ENCODE measurements at regions not wholly inside any gene's neighbourhood (a gene's known extent, or its start where the extent isn't known, plus 50 kb on each side); places are given as distances from the start of the nearest gene placed in this dataset.

- no peak overlapping the region for H3K4me3 ChIP-seq (ENCODE audit: low read length)
Measured at GRCh38 chr7:47724335-47724982, 142.5 kb upstream of the TNS3 start.

DNA sequence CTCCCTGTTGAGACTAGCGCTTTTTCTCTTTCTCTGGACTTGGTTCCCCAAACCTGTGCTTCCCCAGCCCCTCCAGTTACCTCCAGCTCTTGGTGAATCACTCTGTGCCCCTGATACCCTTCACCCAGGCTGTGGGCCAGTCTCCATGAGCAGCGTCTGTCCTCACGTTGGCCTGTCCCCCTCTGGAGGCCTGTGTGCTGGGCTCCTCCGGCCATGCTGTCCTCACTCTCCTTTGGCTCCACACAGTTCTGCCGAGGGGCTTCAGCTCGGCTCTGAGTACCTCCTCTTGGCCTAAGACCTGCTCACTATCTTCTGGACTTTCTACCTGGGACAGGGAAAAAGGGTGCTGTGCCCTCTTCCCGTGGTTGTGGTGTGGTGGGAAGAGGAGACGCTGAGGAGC, 140.2 kb upstream of the TNS3 start:
- Histone ChIP-seq H3K27me3 (ENCODE audit: control insufficient read depth, insufficient read depth, low read length) (no peaks in the 10 kb centered on the region), H3K9me3 (ENCODE audit: control insufficient read depth, low read length) (no peaks in the 10 kb centered on the region), H3K9ac (ENCODE audit: low read length) (no peak overlapping the region), H3K36me3 (ENCODE audit: control insufficient read depth, insufficient read depth, low read length) (no peaks in the 10 kb centered on the region), H3K4me1 (ENCODE audit: control insufficient read depth, insufficient read depth, low read length) (peaks cover 18% of the 10 kb centered on the region), H3K4me3 (ENCODE audit: low read length) (no peak overlapping the region)

More at GRCh38 chr7:47724335-47724982, 142.5 kb upstream of the TNS3 start:
- Histone ChIP-seq H3K4me1 (ENCODE audit: control insufficient read depth, insufficient read depth, low read length) (peaks cover 18% of the 10 kb centered on the region), H3K27me3 (ENCODE audit: control insufficient read depth, insufficient read depth, low read length) (no peaks in the 10 kb centered on the region), H3K36me3 (ENCODE audit: control insufficient read depth, insufficient read depth, low read length) (no peaks in the 10 kb centered on the region), H3K9ac (ENCODE audit: low read length) (no peak overlapping the region), H3K9me3 (ENCODE audit: control insufficient read depth, low read length) (no peaks in the 10 kb centered on the region)

DNA sequence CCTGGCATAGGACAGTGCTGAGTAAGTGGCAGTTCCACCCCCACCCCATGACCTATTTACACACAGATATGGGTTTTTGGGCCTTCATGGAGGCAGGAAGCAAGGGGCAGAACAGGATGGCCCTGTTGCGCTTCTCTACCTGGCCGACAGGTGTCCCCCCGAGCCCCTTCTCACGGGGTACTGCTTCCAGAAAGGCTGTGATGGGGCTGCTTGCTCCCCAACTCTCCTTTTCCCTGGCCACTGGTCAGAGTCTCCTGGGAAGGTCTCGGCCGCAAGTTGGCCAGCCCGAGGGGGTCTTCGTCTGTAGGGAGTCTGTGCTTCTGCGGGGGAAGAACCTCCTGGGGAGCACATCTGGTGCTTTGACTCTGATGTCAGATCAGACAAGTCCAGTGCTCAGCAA, 139.8 kb upstream of the TNS3 start:
- no peaks in the 10 kb centered on the region for H3K27me3 ChIP-seq (ENCODE audit: control insufficient read depth, insufficient read depth, low read length)
- no peak overlapping the region for H3K9ac ChIP-seq (ENCODE audit: low read length)
- no peaks in the 10 kb centered on the region for H3K9me3 ChIP-seq (ENCODE audit: control insufficient read depth, low read length)
- no peaks in the 10 kb centered on the region for H3K36me3 ChIP-seq (ENCODE audit: control insufficient read depth, insufficient read depth, low read length)
- peaks cover 18% of the 10 kb centered on the region for H3K4me1 ChIP-seq (ENCODE audit: control insufficient read depth, insufficient read depth, low read length)
- no peak overlapping the region for H3K4me3 ChIP-seq (ENCODE audit: low read length)

DNA sequence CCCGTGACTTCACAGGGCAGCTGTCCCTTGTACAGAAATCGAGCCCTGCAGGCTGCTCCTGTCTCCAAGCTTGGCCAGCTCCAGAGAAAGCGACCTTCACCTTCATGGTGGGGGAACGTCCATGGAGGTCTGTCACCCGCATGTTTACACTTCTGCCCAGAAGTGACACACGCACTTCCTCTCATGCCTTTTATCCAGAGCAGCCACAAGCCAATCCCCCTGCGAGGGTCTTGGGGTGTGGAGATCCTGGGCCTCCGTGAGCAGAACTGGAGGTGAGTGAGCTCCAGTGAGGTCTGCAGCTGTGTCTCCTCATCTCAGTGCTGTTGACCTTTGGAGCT, 139.0 kb upstream of the TNS3 start:
- Histone ChIP-seq H3K9me3 (ENCODE audit: control insufficient read depth, low read length) (no peaks in the 10 kb centered on the region), H3K4me3 (ENCODE audit: low read length) (no peak overlapping the region), H3K9ac (ENCODE audit: low read length) (no peak overlapping the region), H3K27me3 (ENCODE audit: control insufficient read depth, insufficient read depth, low read length) (no peaks in the 10 kb centered on the region), H3K4me1 (ENCODE audit: control insufficient read depth, insufficient read depth, low read length) (peaks cover 17% of the 10 kb centered on the region), H3K36me3 (ENCODE audit: control insufficient read depth, insufficient read depth, low read length) (no peaks in the 10 kb centered on the region)

GRCh38 chr7:47720141-47720906, 138.4 kb upstream of the TNS3 start:
- H3K4me3 ChIP-seq (ENCODE audit: low read length), result no peak overlapping the region
- peaks cover 12% of the 10 kb centered on the region for H3K4me1 ChIP-seq (ENCODE audit: control insufficient read depth, insufficient read depth, low read length)
- no peak overlapping the region for H3K9ac ChIP-seq (ENCODE audit: low read length)
- no peaks in the 10 kb centered on the region for H3K9me3 ChIP-seq (ENCODE audit: control insufficient read depth, low read length)
- no peaks in the 10 kb centered on the region for H3K36me3 ChIP-seq (ENCODE audit: control insufficient read depth, insufficient read depth, low read length)
- H3K27me3 ChIP-seq (ENCODE audit: control insufficient read depth, insufficient read depth, low read length), result no peaks in the 10 kb centered on the region

GRCh38 chr7:47719675-47720074, 137.8 kb upstream of the TNS3 start:
- Histone ChIP-seq H3K27me3 (ENCODE audit: control insufficient read depth, insufficient read depth, low read length) (no peaks in the 10 kb centered on the region), H3K4me3 (ENCODE audit: low read length) (no peak overlapping the region), H3K4me1 (ENCODE audit: control insufficient read depth, insufficient read depth, low read length) (peaks cover 5% of the 10 kb centered on the region), H3K36me3 (ENCODE audit: control insufficient read depth, insufficient read depth, low read length) (no peaks in the 10 kb centered on the region), H3K9ac (ENCODE audit: low read length) (no peak overlapping the region), H3K9me3 (ENCODE audit: control insufficient read depth, low read length) (no peaks in the 10 kb centered on the region)

DNA sequence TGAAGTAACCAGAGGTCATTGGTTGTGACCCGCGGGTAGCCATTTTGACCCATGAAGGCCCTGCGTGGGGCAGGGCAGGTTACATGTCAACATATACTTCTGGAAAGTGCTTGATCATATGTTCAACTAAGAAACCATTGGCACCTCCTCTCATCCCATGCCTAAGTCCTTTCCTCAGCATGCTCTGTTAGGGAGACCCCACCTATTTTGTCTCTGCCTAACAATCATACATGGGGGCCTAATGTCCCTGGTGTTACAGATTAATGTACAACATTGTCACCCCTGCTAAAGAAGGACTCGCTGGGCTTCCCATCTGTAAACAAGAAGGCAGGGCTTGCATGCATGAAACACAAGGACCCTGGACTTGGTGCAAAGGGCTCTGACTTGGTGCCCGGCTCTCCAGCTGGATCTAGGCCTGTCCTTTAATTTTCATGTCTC, 133.7 kb upstream of the TNS3 start:
- H3K9ac ChIP-seq (ENCODE audit: low read length), result no peak overlapping the region
- H3K4me3 ChIP-seq (ENCODE audit: low read length), result no peak overlapping the region

GRCh38 chr7:47714669-47715607, 133.0 kb upstream of the TNS3 start:
- no peaks in the 10 kb centered on the region for H3K4me1 ChIP-seq (ENCODE audit: control insufficient read depth, insufficient read depth, low read length)
- no peaks in the 10 kb centered on the region for H3K9me3 ChIP-seq (ENCODE audit: control insufficient read depth, low read length)
- H3K36me3 ChIP-seq (ENCODE audit: control insufficient read depth, insufficient read depth, low read length), result no peaks in the 10 kb centered on the region
- no peaks in the 10 kb centered on the region for H3K27me3 ChIP-seq (ENCODE audit: control insufficient read depth, insufficient read depth, low read length)
- no peak overlapping the region for H3K4me3 ChIP-seq (ENCODE audit: low read length)
- H3K9ac ChIP-seq (ENCODE audit: low read length), result no peak overlapping the region

More for the DNA sequence above, 133.7 kb upstream of the TNS3 start:
- H3K27me3 ChIP-seq (ENCODE audit: control insufficient read depth, insufficient read depth, low read length), result no peaks in the 10 kb centered on the region
- H3K4me1 ChIP-seq (ENCODE audit: control insufficient read depth, insufficient read depth, low read length), result no peaks in the 10 kb centered on the region
- no peaks in the 10 kb centered on the region for H3K9me3 ChIP-seq (ENCODE audit: control insufficient read depth, low read length)
- no peaks in the 10 kb centered on the region for H3K36me3 ChIP-seq (ENCODE audit: control insufficient read depth, insufficient read depth, low read length)

- Histone ChIP-seq H3K36me3 (ENCODE audit: control insufficient read depth, insufficient read depth, low read length) (no peaks in the 10 kb centered on the region), H3K4me3 (ENCODE audit: low read length) (no peak overlapping the region), H3K27me3 (ENCODE audit: control insufficient read depth, insufficient read depth, low read length) (no peaks in the 10 kb centered on the region)
Measured at GRCh38 chr7:47713595-47713994, 131.7 kb upstream of the TNS3 start.

GRCh38 chr7:47712416-47712815, 130.5 kb upstream of the TNS3 start:
- Histone ChIP-seq H3K36me3 (ENCODE audit: control insufficient read depth, insufficient read depth, low read length) (no peaks in the 10 kb centered on the region), H3K4me3 (ENCODE audit: low read length) (no peak overlapping the region), H3K9ac (ENCODE audit: low read length) (no peak overlapping the region), H3K27me3 (ENCODE audit: control insufficient read depth, insufficient read depth, low read length) (no peaks in the 10 kb centered on the region), H3K4me1 (ENCODE audit: control insufficient read depth, insufficient read depth, low read length) (no peaks in the 10 kb centered on the region), H3K9me3 (ENCODE audit: control insufficient read depth, low read length) (no peaks in the 10 kb centered on the region)

More at GRCh38 chr7:47713595-47713994, 131.7 kb upstream of the TNS3 start:
- H3K4me1 ChIP-seq (ENCODE audit: control insufficient read depth, insufficient read depth, low read length), result no peaks in the 10 kb centered on the region
- no peak overlapping the region for H3K9ac ChIP-seq (ENCODE audit: low read length)
- no peaks in the 10 kb centered on the region for H3K9me3 ChIP-seq (ENCODE audit: control insufficient read depth, low read length)

DNA sequence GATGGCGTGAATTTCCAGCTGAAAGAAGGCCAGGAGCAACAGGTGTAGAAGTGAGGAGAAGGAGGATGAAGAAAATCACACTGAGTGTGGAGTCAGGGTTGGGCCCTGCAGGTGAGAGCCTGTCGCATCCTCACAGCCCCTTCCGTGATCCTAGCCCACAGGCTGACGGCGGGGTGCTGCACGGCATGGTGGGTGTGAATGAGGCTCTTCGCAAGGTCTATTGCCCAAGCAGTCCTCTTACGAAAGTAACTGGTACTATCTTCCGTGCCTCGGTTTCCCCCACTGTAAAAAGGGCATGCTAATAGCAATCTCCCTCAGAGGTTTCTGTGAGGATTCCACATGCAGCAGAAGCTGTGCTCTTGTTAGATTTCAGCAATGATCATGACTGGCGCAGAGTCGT, 129.9 kb upstream of the TNS3 start:
- no peak overlapping the region for H3K4me3 ChIP-seq (ENCODE audit: low read length)
- no peaks in the 10 kb centered on the region for H3K36me3 ChIP-seq (ENCODE audit: control insufficient read depth, insufficient read depth, low read length)
- H3K27me3 ChIP-seq (ENCODE audit: control insufficient read depth, insufficient read depth, low read length), result no peaks in the 10 kb centered on the region
- no peaks in the 10 kb centered on the region for H3K4me1 ChIP-seq (ENCODE audit: control insufficient read depth, insufficient read depth, low read length)
- H3K9me3 ChIP-seq (ENCODE audit: control insufficient read depth, low read length), result no peaks in the 10 kb centered on the region
- H3K9ac ChIP-seq (ENCODE audit: low read length), result no peak overlapping the region
